Neural crest cell (in vitro differentiated cells): ENCODE measurements at regions not wholly inside any gene's neighbourhood (a gene's known extent, or its start where the extent isn't known, plus 50 kb on each side); places are given as distances from the start of the nearest gene placed in this dataset.

Source experiments
- DNase-seq: peaks from one replicate; pipeline ENCODE4 v3.0.0; 2021; ENCODE audit warnings: low read depth, mixed read lengths, low spot score
- H3K27ac Mint-ChIP-seq: one replicate; pipeline ENCODE4 v1.8.0; 2021; ENCODE audit warnings: mild to moderate bottlenecking, mixed read lengths; ENCODE audit not compliant: unreplicated experiment
- H3K27me3 Mint-ChIP-seq: 2 replicates; pipeline ENCODE4 v1.8.0; 2021; ENCODE audit warnings: low read depth, mild to moderate bottlenecking, mixed read lengths
- H3K36me3 Mint-ChIP-seq: 2 replicates; pipeline ENCODE4 v1.8.0; 2021; ENCODE audit warnings: low read depth, mild to moderate bottlenecking, mixed read lengths
- H3K4me1 Mint-ChIP-seq: 2 replicates; pipeline ENCODE4 v1.8.0; 2021; ENCODE audit warnings: mixed read lengths
- H3K4me3 Mint-ChIP-seq: one replicate; pipeline ENCODE4 v1.8.0; 2021; ENCODE audit warnings: mild to moderate bottlenecking, mixed read lengths
- H3K9me3 Mint-ChIP-seq: 2 replicates; pipeline ENCODE4 v1.8.0; 2021; ENCODE audit warnings: mixed read lengths
- CTCF ChIP-seq: fragments of 200-600 bp; sonication (generic); conservative IDR thresholded peaks from 2 replicates; pipeline ENCODE4 v1.5.0; 2021; ENCODE audit warnings: antibody characterized with exemption, mild to moderate bottlenecking

- H3K9me3 Mint-ChIP-seq, result no peaks in the 10 kb centered on the region
- H3K36me3 Mint-ChIP-seq, result no peaks in the 10 kb centered on the region
- DNase-seq, result no peak
- H3K27me3 Mint-ChIP-seq, result no peaks in the 10 kb centered on the region
- H3K27ac Mint-ChIP-seq, result no peak overlapping the region
- H3K4me1 Mint-ChIP-seq, result no peaks in the 10 kb centered on the region
- no peak for TF ChIP-seq CTCF
- no peak overlapping the region for H3K4me3 Mint-ChIP-seq
Observed at GRCh38 chr6:126641641-126642040, 301.7 kb downstream of the CENPW start.

GRCh38 chr6:126643352-126643751 lies 303.4 kb downstream of the CENPW start:
- no peak overlapping the region for H3K4me3 Mint-ChIP-seq
- H3K4me1 Mint-ChIP-seq, result no peaks in the 10 kb centered on the region
- no peaks in the 10 kb centered on the region for H3K9me3 Mint-ChIP-seq
- no peaks in the 10 kb centered on the region for H3K27me3 Mint-ChIP-seq
- DNase-seq, result no peak
- H3K36me3 Mint-ChIP-seq, result no peaks in the 10 kb centered on the region
- no peak overlapping the region for H3K27ac Mint-ChIP-seq
- TF ChIP-seq CTCF, result no peak

- no peak for DNase-seq
- no peak overlapping the region for H3K27ac Mint-ChIP-seq
- H3K9me3 Mint-ChIP-seq, result peaks cover 11% of the 10 kb centered on the region
- H3K36me3 Mint-ChIP-seq, result peaks cover 11% of the 10 kb centered on the region
- H3K4me3 Mint-ChIP-seq, result no peak overlapping the region
- H3K27me3 Mint-ChIP-seq, result no peaks in the 10 kb centered on the region
- no peak for TF ChIP-seq CTCF
- no peaks in the 10 kb centered on the region for H3K4me1 Mint-ChIP-seq
Observed at GRCh38 chr6:126650931-126651330, 311.0 kb downstream of the CENPW start.

GRCh38 chr6:126657561-126658175 lies 317.8 kb downstream of the CENPW start:
- Mint-ChIP-seq H3K36me3 (peaks cover 11% of the 10 kb centered on the region), H3K4me3 (no peak overlapping the region), H3K27me3 (no peaks in the 10 kb centered on the region), H3K9me3 (peaks cover 12% of the 10 kb centered on the region), H3K4me1 (no peaks in the 10 kb centered on the region), H3K27ac (no peak overlapping the region)
- no peak for DNase-seq
- peak; percentile 68 for TF ChIP-seq CTCF

GRCh38 chr6:126660376-126660775 lies 320.5 kb downstream of the CENPW start:
- Mint-ChIP-seq H3K9me3 (peaks cover 3% of the 10 kb centered on the region), H3K4me1 (no peaks in the 10 kb centered on the region), H3K36me3 (peaks cover 3% of the 10 kb centered on the region), H3K4me3 (no peak overlapping the region), H3K27ac (no peak overlapping the region), H3K27me3 (no peaks in the 10 kb centered on the region)
- no peak for DNase-seq
- no peak for TF ChIP-seq CTCF
